Stimulated activated CD4-positive, alpha-beta T cell treated with anti-CD3 and anti-CD28 coated beads, TNF-alpha, amount 100 ng/mL, for 24 hours (primary cell): ENCODE measurements at regions not wholly inside any gene's neighbourhood (a gene's known extent, or its start where the extent isn't known, plus 50 kb on each side); places are given as distances from the start of the nearest gene placed in this dataset.

Experiments used
- DNase-seq, 3 experiments: peaks; one replicate each; pipeline ENCODE4 v3.0.0-alpha.2; 2020; ENCODE audit warnings: low read depth in 3 of 3

DNA sequence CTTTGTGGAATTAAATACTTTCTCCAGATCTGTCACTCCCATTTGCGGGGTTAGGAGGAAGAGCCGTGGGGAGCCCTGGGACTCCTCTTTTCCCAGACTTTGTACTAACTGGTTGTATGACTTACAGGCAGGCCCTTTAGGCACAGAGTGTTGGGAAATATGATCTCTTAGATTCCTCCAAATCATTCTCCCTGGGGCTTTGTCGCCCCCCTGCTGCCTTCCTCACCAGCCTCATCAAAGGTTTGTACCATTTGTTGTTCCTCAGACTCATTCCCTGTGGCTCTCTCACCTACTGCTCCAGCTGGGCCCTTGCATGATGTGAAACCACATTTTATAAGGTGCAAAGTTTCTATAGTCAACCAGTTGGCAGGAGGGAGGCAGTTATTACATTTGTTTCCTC, 56.4 kb downstream of the CRYGS start:
- DNase-seq: no peak

DNA sequence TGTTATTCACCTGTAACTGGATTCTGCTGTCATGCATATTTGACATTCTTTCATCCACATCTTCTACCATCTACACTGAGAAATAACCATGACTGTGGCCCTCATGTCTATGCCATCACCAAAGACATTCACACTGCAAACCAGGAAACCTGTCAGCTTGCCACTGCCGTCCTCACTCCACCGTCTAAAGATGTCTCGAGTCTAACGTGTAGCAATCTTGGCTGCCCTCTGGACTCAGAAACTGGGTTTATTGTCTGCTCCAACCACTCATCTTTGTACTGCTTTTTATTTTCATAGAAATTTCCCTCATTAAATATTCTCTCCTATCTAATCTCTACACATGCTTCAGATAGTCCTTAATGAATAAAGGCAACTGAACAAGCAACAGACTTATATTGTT, 57.1 kb downstream of the CRYGS start:
- DNase-seq: no peak

DNA sequence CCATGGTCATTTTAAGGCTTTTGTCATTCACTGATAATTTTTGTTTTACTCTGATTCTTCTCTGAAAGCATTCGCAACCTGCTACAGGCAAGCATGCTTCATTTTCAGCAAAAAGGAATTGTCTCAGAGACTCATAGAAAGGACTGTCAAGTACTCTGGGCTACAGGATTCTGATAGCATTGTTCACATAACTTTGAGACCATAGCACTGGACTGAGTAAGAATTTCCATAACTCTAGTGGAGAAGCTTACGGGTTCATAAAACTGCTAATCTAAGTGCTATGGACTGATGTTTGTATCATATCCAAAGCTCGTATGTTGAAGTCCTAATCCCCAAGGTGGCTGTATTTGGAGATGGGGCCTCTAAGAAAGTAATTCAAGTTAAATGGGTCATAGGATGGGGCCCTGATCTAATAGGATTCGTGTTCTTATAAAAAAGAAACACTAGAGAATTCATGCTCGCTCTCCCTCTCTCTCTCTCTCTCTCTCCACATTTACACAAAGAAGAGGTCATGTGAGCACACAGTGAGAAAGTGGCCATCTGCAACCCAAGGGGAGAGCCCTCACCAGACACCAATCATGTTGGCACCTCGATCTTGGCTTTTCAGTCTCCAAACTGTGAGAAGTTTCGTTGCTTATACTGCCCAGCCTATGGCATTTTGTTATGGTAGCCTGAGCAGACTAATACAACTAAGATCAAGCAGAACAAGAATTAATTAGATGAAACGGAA, 60.4 kb downstream of the CRYGS start:
- no peak for DNase-seq

DNA sequence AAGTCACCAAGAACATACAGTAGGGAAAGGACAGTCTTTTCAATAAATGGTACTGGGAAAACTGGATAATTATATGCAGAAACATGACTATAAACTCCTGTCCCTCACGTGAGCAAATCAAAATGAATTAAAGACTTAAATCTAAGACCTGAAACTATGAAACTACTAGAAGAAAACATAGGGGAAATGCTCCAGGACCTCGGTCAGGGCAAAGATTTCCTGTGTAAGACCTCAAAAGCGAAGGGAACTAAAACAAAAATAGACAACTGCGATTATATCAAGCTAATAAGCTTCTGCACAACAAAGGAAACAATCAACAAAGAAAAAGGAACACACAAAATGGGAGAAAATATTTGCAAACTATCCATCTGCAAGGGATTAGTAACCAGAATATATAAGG, 62.7 kb downstream of the CRYGS start:
- no peak for DNase-seq

DNA sequence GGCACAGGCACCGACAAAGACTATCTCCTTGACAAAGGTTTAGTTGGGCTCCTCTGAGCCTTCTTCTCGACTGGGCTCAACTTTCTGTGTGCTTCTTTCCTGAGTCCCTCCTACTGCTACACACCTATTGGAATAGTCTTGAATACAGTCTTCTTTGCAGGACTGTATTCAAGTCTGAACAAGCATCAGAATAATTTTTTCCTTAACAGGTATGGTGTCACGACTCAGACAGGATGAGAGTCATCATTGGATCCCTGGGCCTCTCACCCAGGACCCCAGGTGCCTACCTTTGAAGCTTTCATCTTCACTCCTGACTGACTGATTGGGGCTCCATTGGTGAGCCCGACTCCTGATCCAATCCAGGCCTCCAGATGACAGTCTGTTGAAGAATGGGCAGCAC, 66.3 kb downstream of the CRYGS start:
- DNase-seq: no peak

DNA sequence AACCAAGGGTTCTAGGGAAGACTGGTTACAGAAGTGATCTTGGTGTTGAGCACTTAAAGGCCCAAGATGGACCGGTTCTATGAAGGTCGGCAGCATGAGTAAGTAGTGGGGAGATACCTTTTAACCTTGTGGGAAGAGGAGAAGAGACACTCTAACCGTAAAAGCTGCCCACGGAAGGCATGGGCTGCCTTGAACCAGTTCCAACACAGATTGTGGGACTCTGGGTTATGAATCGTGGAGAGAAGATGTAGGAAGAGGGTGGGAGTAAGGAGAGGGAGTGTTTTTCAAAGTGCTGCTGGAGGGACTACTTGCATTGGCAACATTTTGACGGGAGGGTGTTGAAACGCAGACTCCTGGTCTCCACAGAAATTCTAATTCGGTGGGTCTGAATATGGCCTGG, 67.1 kb downstream of the CRYGS start:
- no peak for DNase-seq

DNA sequence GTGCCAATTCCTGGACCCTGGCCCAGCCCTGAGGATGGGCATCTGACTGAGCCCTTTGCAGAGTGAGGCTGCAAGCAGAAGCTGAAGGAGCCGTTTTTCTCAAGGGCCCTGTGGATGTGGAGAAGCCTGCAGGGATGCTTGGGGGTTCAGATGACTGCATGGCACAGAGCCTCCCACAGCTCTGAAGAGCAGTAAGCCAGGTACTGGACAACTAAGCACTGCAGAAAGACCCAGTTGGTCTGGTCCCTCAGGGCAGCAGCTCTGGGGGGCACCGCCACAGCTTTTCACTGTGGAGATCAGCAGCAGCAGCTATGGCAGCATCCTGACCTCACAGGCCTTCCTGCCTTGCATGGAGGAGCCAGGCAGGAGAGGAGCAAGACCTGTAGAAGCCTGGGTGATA, 67.6 kb downstream of the CRYGS start:
- no peak for DNase-seq

DNA sequence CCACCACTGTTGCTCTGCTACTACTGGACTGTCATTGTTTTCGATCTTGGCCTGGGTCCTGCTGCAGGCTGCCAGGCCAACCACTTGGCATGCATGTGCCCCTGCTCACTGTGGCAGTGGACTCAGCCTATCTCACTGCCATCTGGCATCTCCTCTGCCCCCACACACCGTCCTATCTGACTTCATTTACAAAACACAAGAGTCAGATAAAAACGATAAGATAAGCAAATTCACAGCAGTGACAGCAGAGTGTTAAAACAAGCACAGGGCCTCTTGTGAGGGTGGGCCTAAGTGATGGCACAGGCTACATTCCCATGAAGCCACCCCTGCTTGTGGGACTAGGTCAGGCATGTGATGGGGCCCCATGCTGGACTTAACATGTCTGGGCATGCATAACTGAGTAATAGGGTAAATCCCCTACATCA, 68.1 kb downstream of the CRYGS start:
- no peak for DNase-seq

DNA sequence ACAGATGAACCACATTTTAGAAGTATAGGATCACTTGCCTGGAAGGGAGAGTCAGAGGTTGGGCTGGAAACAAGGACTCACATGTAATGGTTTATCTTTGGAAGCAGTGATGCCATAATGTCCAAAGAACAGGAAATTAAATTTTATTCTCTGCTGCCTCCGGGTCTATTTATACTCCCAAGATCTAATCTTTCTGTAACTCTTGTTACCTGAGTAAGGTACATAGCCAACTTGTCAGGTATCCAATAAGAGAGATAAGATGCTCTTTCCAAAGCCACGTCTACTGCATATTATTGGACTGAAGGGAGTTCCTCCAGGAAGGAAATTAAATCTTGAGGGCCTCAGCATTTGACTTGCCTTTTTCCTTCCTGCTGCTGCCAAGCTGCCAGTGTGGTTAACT, 71.0 kb downstream of the CRYGS start:
- no peak for DNase-seq

DNA sequence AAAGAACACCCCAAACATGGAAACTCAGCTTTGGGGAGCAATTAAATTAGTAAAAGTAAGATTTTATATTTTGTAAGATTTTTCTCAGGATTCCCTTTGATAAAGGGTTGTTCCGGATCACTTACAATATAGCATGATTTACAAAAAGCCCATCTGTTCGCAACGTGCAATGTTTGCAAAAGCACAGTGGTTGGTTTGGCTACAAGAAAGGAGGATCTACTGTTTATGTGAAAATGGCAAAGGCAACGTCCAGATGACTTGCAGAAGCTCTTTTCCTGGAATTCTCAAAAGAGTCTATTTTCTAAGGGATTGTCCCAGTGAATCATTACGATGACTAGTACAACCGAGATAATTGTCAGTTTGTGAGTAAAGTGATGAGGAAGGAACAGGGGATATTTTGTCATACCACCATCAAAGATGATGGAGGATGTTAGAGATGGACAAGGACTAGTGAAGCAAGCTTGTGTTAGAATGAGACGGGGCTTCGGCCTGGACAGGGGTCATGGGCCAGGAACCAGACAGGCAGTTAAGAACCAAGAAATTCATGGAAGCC, 71.6 kb downstream of the CRYGS start:
- no peak for DNase-seq

DNA sequence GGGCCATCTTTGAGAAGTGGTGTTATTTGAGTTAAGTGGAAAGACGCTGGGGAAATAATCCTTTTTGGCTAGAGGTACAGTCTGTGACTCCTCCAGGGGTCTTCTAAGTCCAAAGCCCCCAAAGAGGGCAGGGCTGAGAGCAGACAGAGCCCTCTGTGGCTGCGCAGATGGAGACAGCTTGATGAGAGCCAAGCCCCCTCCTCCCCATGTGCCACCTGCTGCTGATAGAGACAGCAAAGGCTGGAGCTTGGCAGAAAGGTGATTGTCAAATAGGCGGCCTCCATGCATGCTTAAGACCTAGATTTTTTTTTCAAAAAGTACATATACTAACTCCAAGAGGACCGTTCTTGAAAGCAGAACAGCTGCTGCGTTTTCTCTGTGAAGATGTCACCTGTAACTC, 72.4 kb downstream of the CRYGS start:
- DNase-seq: no peak

DNA sequence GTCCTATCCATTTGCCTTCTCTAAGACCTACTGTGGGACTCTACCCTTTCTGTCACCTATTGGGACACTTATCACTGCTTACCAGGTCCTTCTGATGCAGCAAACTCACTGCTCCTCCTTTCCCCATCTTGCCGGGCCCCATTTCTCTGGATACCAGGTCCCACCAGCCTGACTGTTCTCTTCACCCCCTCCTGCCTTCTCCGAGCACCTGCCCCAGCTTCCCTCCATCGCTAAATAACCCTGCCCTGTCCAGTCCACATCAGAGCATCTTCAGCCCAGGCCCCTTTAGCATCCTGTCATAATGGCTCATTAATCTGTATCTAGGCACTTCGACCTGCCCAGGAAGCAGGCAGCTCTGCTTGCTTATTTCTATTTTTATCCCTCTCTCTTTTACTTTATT, 74.7 kb downstream of the CRYGS start:
- DNase-seq: no peak

DNA sequence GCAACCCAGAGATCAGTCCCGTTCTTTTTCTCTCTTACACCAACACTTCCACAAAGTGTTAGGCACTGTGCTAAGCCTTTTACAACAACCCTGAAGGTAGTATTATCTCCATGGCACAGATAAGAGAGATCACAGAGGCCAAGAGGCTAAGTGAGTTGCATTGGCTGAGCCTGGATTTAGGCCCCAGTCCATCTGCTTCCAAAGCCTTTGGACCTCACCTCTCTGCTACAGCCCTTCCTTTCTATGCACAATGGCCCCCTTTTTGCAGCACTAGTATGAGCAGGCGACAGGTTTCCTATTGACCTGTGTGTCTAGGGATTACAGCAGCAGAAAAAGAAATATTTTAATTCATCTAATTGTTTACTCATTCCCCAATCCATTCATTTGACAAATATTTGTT, 76.2 kb downstream of the CRYGS start:
- no peak for DNase-seq

DNA sequence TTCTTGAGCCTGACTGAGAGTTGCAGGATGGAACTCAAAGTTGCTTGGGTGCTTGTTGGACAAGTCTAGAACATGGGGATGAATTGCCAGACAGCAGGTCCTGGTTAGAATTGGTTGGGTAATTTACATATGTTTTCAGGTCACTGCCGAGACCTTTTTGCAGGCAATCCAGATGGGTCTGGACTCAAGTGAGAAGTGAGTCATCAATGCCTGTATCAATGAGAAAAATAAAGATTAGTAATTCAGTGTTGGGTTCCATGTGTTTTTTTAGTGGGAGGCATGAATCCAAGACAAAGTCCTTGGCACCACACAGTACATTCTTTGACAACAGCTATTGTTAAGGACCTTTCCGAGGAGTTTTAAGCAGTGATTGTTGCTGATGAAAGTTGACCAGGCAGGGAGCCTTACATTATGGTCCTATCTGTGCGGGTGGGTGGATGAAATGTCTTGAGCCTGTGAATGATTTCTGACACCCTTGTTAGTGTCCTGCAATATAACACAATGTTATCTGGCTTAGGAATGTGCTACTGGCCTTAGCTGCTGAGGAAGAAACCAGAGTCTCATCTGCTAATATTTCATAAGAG, 77.7 kb downstream of the CRYGS start:
- DNase-seq: no peak

DNA sequence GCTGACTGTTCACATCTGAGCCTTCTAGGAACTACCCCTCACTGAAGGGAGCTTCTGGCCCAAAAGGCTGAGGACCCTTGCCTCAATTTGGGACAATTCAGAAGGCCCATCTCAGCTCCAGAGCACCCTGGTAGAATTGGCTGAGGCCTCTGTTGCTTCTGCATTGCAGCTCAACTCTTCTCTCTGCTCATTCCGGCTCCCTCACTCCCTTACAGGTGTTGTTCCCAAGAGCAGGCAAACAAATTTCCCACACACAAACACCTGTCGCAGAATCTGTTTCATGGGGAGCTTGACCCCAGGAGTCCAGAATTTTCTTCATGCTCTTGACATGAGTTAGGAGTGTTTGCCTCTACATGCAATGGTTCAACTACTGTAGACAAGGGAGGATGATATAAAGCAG, 78.7 kb downstream of the CRYGS start:
- DNase-seq: no peak

DNA sequence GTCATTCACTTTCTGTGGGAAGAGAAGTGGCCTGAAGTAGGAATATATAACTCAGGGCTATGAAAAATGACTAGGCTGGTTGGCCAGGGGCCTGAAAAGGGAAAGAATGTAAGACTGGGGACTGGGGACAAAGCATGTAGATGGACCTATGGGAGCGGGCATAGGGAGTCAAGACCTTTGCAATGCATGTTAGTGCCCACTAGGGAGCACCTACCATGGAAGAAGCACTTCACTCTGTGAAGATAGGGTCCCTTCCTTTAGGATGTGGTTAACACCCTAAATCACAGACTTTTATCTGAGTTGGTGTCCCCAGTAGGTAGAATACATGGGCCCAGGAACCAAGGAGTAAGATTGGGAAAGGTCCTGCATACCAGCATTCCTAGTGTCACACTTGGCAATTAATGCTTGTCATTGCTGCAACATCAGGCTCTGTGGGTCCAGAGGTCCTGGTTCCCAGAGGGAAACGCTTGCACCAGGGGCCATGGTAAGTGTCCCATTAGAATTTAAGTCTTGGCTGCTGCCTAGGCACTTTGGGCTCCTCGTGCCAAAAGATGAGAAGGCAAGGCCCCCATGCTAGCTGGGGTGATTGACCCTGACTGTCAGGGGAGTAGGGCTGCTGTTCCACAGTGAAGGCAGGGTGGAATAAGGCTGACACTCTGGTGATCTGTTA, 79.6 kb downstream of the CRYGS start:
- no peak for DNase-seq

DNA sequence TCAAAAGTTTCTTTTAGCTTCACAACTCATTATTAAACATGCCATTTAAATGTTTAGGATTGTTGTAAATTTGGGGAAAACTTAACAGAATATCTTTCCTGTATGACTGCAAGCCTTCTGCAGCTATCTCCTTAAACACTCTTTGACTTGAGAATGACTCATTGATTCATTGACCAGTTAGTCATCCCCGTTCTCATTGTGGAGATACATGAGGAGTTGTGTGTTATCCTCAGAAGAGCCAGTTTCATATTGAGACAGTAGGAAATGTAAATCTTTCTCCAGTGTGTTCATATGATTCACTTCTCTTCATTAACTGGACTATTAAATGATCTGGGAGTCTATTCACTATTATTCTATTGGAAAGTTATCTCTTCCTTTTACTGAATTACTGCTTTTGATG, 83.0 kb downstream of the CRYGS start:
- no peak for DNase-seq

DNA sequence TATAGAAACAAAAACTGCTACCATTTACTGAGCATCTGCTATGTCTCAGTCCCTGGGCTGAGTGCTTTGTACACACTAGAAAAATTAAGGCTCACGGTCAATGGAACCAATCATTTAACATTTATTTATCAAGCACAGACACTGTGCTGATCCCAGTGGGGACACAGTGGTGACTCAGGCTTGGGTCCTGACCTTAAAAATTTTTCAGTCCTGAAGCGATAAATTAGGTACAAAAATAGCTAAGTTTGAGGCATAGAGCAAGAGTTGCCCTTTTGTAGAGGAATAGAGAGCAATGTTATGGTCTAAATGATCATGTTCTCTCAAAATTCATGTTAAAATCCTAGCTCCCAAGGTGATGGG, 85.1 kb downstream of the CRYGS start:
- DNase-seq: no peak

DNA sequence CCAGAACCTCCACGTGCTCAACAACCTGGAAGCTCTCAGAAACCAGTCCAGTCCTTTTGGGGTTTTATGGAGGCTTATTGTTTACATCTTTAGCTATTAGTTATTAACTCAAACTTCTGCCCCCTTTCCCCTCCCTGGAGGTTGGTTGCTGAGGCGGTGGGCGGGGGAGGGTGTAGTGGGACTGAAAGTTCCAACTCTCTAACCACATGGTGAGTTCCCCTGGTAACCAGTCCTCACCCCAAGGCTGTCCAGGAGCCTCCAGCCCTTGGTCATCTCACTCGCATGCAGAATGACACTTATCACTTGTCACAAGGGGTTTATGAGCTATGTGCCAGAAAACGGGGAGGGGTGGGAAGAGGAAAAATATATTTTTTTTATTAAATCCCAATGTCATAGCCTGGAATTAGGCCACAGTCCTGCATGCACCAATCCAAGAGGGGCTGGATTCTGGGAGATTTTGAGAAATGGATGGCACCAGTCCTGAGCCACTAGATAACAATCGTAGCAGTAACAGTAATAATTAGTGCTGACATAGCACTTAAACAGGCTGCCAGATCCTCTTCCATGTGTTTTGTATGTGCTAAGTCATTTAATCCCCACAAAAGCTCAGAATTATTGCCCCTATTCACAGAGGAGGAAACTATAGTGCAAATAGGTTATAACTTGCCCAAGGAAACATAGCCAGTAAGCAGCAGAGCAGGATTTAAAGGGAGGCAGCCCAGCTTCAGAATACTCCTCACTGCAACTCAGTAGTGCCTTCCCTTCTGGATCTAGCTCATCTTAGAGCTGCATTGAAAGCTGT, 85.7 kb downstream of the CRYGS start:
- DNase-seq: no peak

DNA sequence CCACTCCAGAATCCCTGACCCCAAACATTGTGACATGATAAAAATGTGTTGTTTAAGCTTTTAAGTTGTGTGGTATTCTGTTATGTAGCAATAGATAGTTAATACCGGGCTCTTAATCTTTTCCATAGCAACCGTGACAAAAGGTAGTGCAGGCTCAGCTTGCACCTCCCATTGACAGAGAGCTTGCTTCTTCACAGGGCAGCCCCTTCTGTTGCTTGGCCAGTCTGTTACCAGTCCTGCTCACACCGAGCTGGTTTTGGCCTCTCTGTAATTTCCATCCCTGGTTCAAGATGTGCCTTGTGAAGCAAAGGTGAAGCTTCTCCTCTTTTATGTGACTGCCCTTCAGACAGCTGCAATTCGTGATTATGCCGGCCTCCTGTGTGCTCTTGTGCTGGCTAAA, 86.9 kb downstream of the CRYGS start:
- no peak for DNase-seq

DNA sequence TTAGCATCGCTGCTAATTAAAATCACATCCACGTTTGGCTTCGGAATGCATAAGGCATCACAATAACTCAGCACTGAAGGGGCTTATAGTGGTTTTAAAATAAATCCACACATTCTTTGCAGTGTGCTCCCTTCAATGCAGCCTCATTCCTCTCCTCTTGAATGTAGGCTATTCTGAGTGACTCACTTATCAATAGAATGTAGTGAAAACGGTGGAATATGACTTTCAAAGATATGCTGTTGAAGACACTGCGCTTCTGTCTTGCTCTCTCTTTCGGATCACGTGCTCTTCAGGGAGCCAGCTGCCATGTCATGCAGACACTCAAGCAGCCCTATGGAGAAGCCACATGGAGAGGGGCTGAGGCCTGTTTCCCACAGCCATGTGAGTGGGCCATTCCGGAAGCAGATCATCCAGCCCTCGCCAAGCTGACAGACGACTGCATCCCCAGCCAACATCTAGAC, 87.4 kb downstream of the CRYGS start:
- no peak for DNase-seq
